Muscle of arm (tissue), 1 donor: ENCODE measurements at regions not wholly inside any gene's neighbourhood (a gene's known extent, or its start where the extent isn't known, plus 50 kb on each side); places are given as distances from the start of the nearest gene placed in this dataset.

Experiments used
- DNase-seq: peaks from one replicate; pipeline ENCODE4 v3.0.0-alpha.2; 2013

- no peak for DNase-seq
These were observed 55.4 kb upstream of the SIRPG start for GRCh38 chr20:1712634-1713624.

GRCh38 chr20:1711826-1712601 lies 54.4 kb upstream of the SIRPG start:
- no peak for DNase-seq

GRCh38 chr20:1711266-1711665 lies 53.7 kb upstream of the SIRPG start:
- DNase-seq, result no peak

GRCh38 chr20:1710484-1710883 lies 52.9 kb upstream of the SIRPG start:
- DNase-seq, result no peak

- DNase-seq, result no peak
These were observed 50.2 kb upstream of the SIRPG start for GRCh38 chr20:1707588-1708449.
